ENCODE measurements at regions not wholly inside any gene's neighbourhood (a gene's known extent, or its start where the extent isn't known, plus 50 kb on each side); places are given as distances from the start of the nearest gene placed in this dataset.

- TF ChIP-seq CTCF (IDR thresholded peaks at IDR 0.05; ENCODE audit: low read length) (no peak), EZH2 (optimal IDR thresholded peaks at IDR 0.05; ENCODE audit: low read depth, low read length) (no peak), EZH2phosphoT487 (IDR thresholded peaks at IDR 0.05; ENCODE audit: low read length) (no peak)
Observed at GRCh38 chr3:177447938-177448337, 250.7 kb upstream of the TBL1XR1 start.

All from MM.1S (cell line).